Chondrocyte (in vitro differentiated cells): ENCODE measurements at regions not wholly inside any gene's neighbourhood (a gene's known extent, or its start where the extent isn't known, plus 50 kb on each side); places are given as distances from the start of the nearest gene placed in this dataset.

Source experiments
- DNase-seq: peaks from one replicate; pipeline ENCODE4 v3.0.0; 2021; ENCODE audit warnings: mixed read lengths, low spot score
- H3K27ac Mint-ChIP-seq: one replicate; pipeline ENCODE4 v1.8.0; 2021; ENCODE audit warnings: mild to moderate bottlenecking, moderate library complexity, mixed read lengths; ENCODE audit not compliant: unreplicated experiment
- H3K27me3 Mint-ChIP-seq: 2 replicates; pipeline ENCODE4 v1.8.0; 2021; ENCODE audit warnings: low read depth, mixed read lengths
- H3K36me3 Mint-ChIP-seq: 2 replicates; pipeline ENCODE4 v1.8.0; 2021; ENCODE audit warnings: low read depth, mixed read lengths
- H3K4me1 Mint-ChIP-seq: 2 replicates; pipeline ENCODE4 v1.8.0; 2021; ENCODE audit warnings: low read depth, mild to moderate bottlenecking, mixed read lengths
- H3K4me3 Mint-ChIP-seq: one replicate; pipeline ENCODE4 v1.8.0; 2021; ENCODE audit warnings: mild to moderate bottlenecking, moderate library complexity, mixed read lengths; ENCODE audit not compliant: unreplicated experiment
- H3K9me3 Mint-ChIP-seq: 2 replicates; pipeline ENCODE4 v1.8.0; 2021; ENCODE audit warnings: low read depth, mixed read lengths
- TF ChIP-seq, protein P1 (sequence below): fragments of 200-600 bp; sonication (generic); IDR thresholded peaks from 2 replicates; pipeline ENCODE4 v1.5.0; 2021; ENCODE audit warnings: antibody characterized with exemption, mild to moderate bottlenecking, moderate library complexity

DNA sequence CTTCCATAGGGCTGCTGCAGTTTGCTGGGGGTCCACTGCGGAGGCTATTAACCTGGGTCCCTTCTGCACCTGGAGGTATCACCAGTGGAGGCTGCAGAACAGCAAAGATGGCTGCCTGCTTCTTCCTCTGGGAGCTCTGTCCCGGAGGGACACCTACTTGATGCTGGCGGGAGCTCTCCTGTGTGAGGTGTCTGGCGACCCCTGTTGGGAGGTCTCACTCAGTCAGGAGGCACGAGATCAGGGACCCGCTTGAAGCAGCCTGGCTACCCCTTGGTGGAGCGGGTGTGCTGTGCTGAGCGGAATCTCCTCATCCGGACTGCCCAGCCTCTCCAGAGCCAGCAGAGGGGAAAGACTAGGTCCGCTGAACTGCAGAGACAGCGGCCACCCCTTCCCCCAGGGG, 56.0 kb upstream of the CTXND1 start:
- H3K9me3 Mint-ChIP-seq: no peaks in the 10 kb centered on the region

GRCh38 chr15:80309769-80310384, 57.9 kb upstream of the CTXND1 start:
- Mint-ChIP-seq H3K4me1 (no peaks in the 10 kb centered on the region), H3K27me3 (peaks cover 38% of the 10 kb centered on the region), H3K36me3 (no peaks in the 10 kb centered on the region), H3K9me3 (no peaks in the 10 kb centered on the region), H3K27ac (no peak overlapping the region), H3K4me3 (no peak overlapping the region)
- TF ChIP-seq, protein P1, sequence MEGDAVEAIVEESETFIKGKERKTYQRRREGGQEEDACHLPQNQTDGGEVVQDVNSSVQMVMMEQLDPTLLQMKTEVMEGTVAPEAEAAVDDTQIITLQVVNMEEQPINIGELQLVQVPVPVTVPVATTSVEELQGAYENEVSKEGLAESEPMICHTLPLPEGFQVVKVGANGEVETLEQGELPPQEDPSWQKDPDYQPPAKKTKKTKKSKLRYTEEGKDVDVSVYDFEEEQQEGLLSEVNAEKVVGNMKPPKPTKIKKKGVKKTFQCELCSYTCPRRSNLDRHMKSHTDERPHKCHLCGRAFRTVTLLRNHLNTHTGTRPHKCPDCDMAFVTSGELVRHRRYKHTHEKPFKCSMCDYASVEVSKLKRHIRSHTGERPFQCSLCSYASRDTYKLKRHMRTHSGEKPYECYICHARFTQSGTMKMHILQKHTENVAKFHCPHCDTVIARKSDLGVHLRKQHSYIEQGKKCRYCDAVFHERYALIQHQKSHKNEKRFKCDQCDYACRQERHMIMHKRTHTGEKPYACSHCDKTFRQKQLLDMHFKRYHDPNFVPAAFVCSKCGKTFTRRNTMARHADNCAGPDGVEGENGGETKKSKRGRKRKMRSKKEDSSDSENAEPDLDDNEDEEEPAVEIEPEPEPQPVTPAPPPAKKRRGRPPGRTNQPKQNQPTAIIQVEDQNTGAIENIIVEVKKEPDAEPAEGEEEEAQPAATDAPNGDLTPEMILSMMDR: peak; percentile 71
- DNase-seq: no peak

More for the DNA sequence above, 56.0 kb upstream of the CTXND1 start:
- Mint-ChIP-seq H3K36me3 (no peaks in the 10 kb centered on the region), H3K27me3 (peaks cover 28% of the 10 kb centered on the region), H3K4me1 (no peaks in the 10 kb centered on the region), H3K4me3 (no peak overlapping the region), H3K27ac (no peak overlapping the region)
- TF ChIP-seq, protein P1: no peak
- no peak for DNase-seq

DNA sequence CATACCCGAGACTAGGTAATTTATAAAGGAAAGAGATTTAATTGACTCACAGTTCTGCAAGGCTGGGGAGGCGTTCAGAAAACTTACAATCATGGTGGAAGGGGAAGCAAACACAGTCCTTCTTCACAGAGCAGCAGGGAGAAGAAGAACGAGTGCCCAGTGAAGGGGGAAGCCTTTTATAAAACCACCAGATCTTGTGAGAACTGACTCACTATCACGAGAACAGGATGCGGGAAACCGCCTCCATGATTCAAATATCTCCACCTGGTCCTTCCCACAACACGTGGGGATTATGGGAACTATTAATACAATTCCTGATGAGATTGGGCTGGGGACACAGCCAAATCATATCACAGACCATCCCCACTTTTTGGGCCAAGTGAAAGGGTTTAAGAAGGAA, 58.8 kb upstream of the CTXND1 start:
- Mint-ChIP-seq H3K4me3 (no peak overlapping the region), H3K9me3 (no peaks in the 10 kb centered on the region), H3K36me3 (no peaks in the 10 kb centered on the region), H3K27me3 (peaks cover 41% of the 10 kb centered on the region), H3K4me1 (no peaks in the 10 kb centered on the region), H3K27ac (no peak overlapping the region)
- TF ChIP-seq, protein P1: no peak
- no peak for DNase-seq

GRCh38 chr15:80315289-80315987, 63.4 kb upstream of the CTXND1 start:
- TF ChIP-seq, protein P1: no peak
- Mint-ChIP-seq H3K27ac (no peak overlapping the region), H3K36me3 (no peaks in the 10 kb centered on the region), H3K27me3 (peaks cover 26% of the 10 kb centered on the region), H3K4me3 (no peak overlapping the region), H3K9me3 (no peaks in the 10 kb centered on the region), H3K4me1 (peaks cover 5% of the 10 kb centered on the region)
- no peak for DNase-seq

DNA sequence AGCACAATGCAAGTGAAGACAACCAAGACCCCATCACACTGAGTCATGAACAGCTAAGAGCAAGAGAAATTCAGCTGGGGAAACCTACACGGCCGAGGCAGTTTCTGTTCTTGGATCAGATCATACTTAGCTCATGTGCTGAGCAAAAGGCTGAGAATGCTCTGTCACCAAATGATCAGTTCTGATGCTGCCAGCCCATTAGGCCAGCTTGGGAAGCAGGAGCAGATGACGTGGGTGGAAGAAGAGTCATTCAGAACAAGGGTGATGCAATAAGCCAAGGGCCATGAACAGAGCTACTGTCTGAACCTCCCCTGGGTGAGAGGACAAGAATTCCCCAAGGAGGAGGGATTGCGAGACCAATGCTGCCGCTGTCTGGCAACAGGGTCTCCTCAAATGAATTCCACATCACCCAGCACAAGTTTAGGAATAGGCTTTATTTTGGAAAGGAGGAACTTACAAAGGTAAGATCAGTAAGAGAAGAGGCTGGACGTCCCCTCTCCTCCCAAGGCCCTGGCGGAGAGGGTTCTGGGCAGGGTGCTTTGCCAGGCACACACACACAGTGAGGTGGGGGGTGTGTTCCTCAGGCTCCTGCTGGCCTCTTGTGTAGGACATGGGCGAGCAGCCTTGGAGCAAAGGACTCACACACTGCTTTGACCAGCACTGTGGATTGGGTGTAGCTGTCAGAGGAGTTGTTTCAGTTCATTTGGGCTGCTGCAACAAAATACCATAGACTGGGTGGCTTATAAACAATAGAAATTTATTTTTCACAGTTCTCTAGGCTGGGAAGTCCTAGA, 65.6 kb upstream of the CTXND1 start:
- peaks cover 2% of the 10 kb centered on the region for H3K36me3 Mint-ChIP-seq
- DNase-seq: no peak
- H3K27me3 Mint-ChIP-seq: peaks cover 29% of the 10 kb centered on the region
- TF ChIP-seq, protein P1: no peak
- peaks cover 5% of the 10 kb centered on the region for H3K4me1 Mint-ChIP-seq
- peak overlapping the region; percentile 24 for H3K27ac Mint-ChIP-seq
- H3K9me3 Mint-ChIP-seq: no peaks in the 10 kb centered on the region
- H3K4me3 Mint-ChIP-seq: no peak overlapping the region
